Esophagus squamous epithelium (tissue), 5 donors: ENCODE measurements at regions not wholly inside any gene's neighbourhood (a gene's known extent, or its start where the extent isn't known, plus 50 kb on each side); places are given as distances from the start of the nearest gene placed in this dataset.

ENCODE experiments used
- DNase-seq: peaks from one replicate; lab custom pipeline; 2025; lab: John Stamatoyannopoulos, UW
- H3K27ac ChIP-seq, 4 donors: fragments of 200-600 bp; sonication (generic); one replicate each; pipeline ENCODE4 v1.5.1; 2016 to 2019; ENCODE audit warnings: mild to moderate bottlenecking in 1 of 4
- H3K27me3 ChIP-seq, 4 donors: fragments of 200-600 bp; sonication (generic); 1 replicate in 3 of 4; 2 replicates in 1 of 4; pipeline versions ENCODE4 v1.5.1 to v1.6.0; 2017 to 2021; ENCODE audit warnings: antibody characterized with exemption in 1 of 4
- H3K36me3 ChIP-seq, 3 donors: fragments of 200-600 bp; sonication (generic); one replicate each; pipeline ENCODE4 v1.5.1; 2016 to 2019
- H3K4me1 ChIP-seq, 3 donors: fragments of 200-600 bp; sonication (generic); one replicate each; pipeline ENCODE4 v1.5.1; 2017 to 2019
- H3K4me3 ChIP-seq, 4 donors: fragments of 200-600 bp; sonication (generic); 1 replicate in 3 of 4; 2 replicates in 1 of 4; pipeline ENCODE4 v1.5.1; 2016 to 2019; ENCODE audit warnings: mild to moderate bottlenecking in 2 of 4, moderate library complexity in 1 of 4
- H3K9me3 ChIP-seq, 3 donors: fragments of 200-600 bp; sonication (generic); one replicate each; pipeline ENCODE4 v1.5.1; 2016 to 2019
- CTCF ChIP-seq, 6 experiments: fragments of 450-650 bp in 4 of 6; fragments of 200-600 bp in 2 of 6; sonication (generic) in 2 of 6; IDR thresholded peaks; one replicate each; pipeline ENCODE4 v1.5.1; 2016 to 2019; ENCODE audit warnings: antibody characterized with exemption in 6 of 6, mild to moderate bottlenecking in 4 of 6, moderate library complexity in 4 of 6
- POLR2A ChIP-seq, 4 donors: fragments of 450-650 bp; IDR thresholded peaks; one replicate each; pipeline ENCODE4 v1.6.1; 2017; ENCODE audit warnings: antibody characterized with exemption in 4 of 4, mild to moderate bottlenecking in 4 of 4, moderate library complexity in 3 of 4
- WGBS, 2 donors: methylation state at CpG; one replicate each; pipeline ENCODE4 v1.1.5; 2018; 5-methylcytosine and 5-hydroxymethylcytosine counted together
- intact Hi-C: fragments of 100-400 bp; cut with DNase I; formaldehyde crosslinking; loops from one replicate; pipeline ENCODE4 v1.15.0; 2022
- donor health status: DM: yes; HTN: yes; CAD: no.

- Histone ChIP-seq H3K27me3 (no peaks in the 10 kb centered on the region), H3K9me3 (no peaks in the 10 kb centered on the region), H3K36me3 (no peaks in the 10 kb centered on the region), H3K4me1 (peaks cover 5 to 33% (median 5%) of the 10 kb centered on the region in 3 donors), H3K4me3 (no peak overlapping the region), H3K27ac (peak overlapping the region in 2 of 4 donors; percentile 37 to 38)
- no peak for DNase-seq
- TF ChIP-seq POLR2A (IDR thresholded peaks at IDR 0.05) (no peak), CTCF (IDR thresholded peaks at IDR 0.05) (no peak)
- 10 to 15% methylated on average over 2 of the region's 2 CpGs for WGBS, 2 donors
- intact Hi-C loops: no loop called here
Measured at GRCh38 chr14:85416771-85417170, 113.2 kb upstream of the FLRT2 start.

- 29 to 34% methylated on average over 2 of the region's 2 CpGs for WGBS, 2 donors
- Histone ChIP-seq H3K27me3 (no peaks in the 10 kb centered on the region), H3K4me3 (no peak overlapping the region), H3K4me1 (peaks cover 5 to 33% (median 5%) of the 10 kb centered on the region in 3 donors), H3K9me3 (no peaks in the 10 kb centered on the region), H3K27ac (peak overlapping the region in 1 of 4 donors; percentile 37), H3K36me3 (no peaks in the 10 kb centered on the region)
- intact Hi-C loops: no loop called here
- DNase-seq: no peak
- TF ChIP-seq CTCF (IDR thresholded peaks at IDR 0.05) (no peak), POLR2A (IDR thresholded peaks at IDR 0.05) (no peak)
Measured at GRCh38 chr14:85417396-85417795, 112.5 kb upstream of the FLRT2 start.

- intact Hi-C loops: no loop called here
- Histone ChIP-seq H3K9me3 (no peaks in the 10 kb centered on the region), H3K4me1 (peaks cover 5 to 33% (median 5%) of the 10 kb centered on the region in 3 donors), H3K4me3 (no peak overlapping the region), H3K36me3 (no peaks in the 10 kb centered on the region), H3K27me3 (no peaks in the 10 kb centered on the region), H3K27ac (no peak overlapping the region)
- no peak for TF ChIP-seq POLR2A (IDR thresholded peaks at IDR 0.05)
- TF ChIP-seq CTCF (IDR thresholded peaks at IDR 0.05): no peak
- WGBS, 2 donors: 39 to 55% methylated on average over 1 of the region's 1 CpG
- DNase-seq: no peak
Measured at GRCh38 chr14:85418721-85419120, 111.2 kb upstream of the FLRT2 start.

GRCh38 chr14:85420278-85420677 lies 109.7 kb upstream of the FLRT2 start:
- no peaks in the 10 kb centered on the region for H3K9me3 ChIP-seq
- H3K4me3 ChIP-seq: no peak overlapping the region
- intact Hi-C loops: no loop called here
- peaks cover 5 to 26% (median 5%) of the 10 kb centered on the region in 3 donors for H3K4me1 ChIP-seq
- H3K27ac ChIP-seq: no peak overlapping the region
- DNase-seq: no peak
- no peaks in the 10 kb centered on the region for H3K27me3 ChIP-seq
- H3K36me3 ChIP-seq: no peaks in the 10 kb centered on the region
- no peak for TF ChIP-seq POLR2A (IDR thresholded peaks at IDR 0.05)
- TF ChIP-seq CTCF (IDR thresholded peaks at IDR 0.05): no peak
- WGBS, 2 donors: 83 to 100% methylated on average over 1 of the region's 1 CpG

- H3K27me3 ChIP-seq: no peaks in the 10 kb centered on the region
Measured at GRCh38 chr14:85420707-85421106, 109.2 kb upstream of the FLRT2 start.

More at GRCh38 chr14:85420707-85421106, 109.2 kb upstream of the FLRT2 start:
- DNase-seq: no peak
- intact Hi-C loops: no loop called here
- TF ChIP-seq POLR2A (IDR thresholded peaks at IDR 0.05) (no peak), CTCF (IDR thresholded peaks at IDR 0.05) (no peak)
- Histone ChIP-seq H3K4me1 (peaks cover 3 to 22% (median 5%) of the 10 kb centered on the region in 3 donors), H3K4me3 (no peak overlapping the region), H3K36me3 (no peaks in the 10 kb centered on the region), H3K27ac (no peak overlapping the region), H3K9me3 (no peaks in the 10 kb centered on the region)
- 68 to 69% methylated on average over 5 of the region's 5 CpGs for WGBS, 2 donors
